ENCODE measurements at regions not wholly inside any gene's neighbourhood (a gene's known extent, or its start where the extent isn't known, plus 50 kb on each side); places are given as distances from the start of the nearest gene placed in this dataset.
"Not testable (repeated sequence)": the region's sequence is repeated elsewhere in the genome, so short reads cannot be mapped to it uniquely, and the experiment has no call there.

DNA sequence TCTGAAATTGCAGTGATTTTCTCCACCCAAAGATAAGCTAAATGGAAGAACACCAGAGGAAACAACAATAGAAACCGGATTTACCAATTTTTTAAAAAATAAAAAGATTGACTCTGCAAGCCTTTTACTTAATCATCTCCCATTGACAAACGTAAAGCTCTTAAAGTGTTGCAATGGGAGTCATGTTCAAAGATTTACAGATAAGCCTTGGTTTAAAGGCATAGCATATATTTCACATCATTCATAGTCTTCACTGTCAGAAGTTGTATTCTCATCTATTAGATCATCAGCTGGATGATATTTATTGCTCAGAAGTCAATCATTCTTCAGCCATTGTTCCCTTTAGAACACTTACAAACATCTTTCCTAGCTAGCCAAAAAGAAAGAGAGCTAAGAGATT lies 397.6 kb downstream of the GBE1 start:
- no peak for DNase-seq

DNA sequence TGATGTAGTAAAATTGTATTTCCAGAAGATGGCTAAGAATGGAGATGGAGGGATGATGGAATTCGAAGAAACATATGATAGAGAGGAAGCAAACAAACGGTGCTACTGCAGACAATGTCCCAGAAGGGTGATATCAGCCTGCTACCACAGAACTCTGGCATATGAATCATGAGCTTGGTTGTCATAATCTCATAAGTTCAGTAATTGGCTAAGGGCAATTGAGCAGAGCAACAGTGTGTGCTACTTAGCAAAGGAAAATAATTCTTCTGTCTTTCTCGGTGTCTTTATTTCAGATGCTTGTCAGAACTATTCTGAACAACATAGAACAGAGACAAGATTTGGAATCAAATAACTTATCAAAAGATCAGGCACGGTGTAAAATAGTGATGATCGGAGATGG lies 407.3 kb downstream of the GBE1 start:
- no peak for DNase-seq

- DNase-seq: peak; percentile 58
Observed at GRCh38 chr3:81352867-81353266, 408.6 kb downstream of the GBE1 start.

DNA sequence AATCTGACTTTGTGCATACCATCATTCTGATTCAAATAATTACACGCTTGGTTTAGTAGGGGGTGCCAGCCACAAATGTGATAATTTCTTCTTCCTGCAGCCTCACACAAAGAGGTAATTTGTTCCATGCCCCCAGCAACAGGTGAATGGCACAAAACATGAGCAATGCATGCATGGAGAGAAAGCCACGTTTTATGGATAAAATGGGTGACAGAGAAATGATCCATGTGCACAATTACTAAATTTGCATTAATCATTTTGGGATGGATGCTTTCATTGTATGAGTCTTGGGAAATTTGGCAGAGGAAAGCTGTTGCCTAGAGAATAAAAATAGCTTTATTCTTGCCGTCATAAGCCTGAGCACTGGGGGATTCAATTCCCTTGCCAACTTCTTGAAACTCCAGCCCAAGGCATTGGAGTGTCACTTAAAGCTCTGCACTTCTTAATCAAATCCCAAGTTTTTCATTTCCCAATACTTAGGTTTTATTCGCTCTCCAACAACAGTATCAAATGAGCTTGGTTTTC lies 411.6 kb downstream of the GBE1 start:
- no peak for DNase-seq

- DNase-seq: peak; percentile 8
Observed at GRCh38 chr3:81339040-81339845, 422.2 kb downstream of the GBE1 start.

- no peak for DNase-seq
Observed at GRCh38 chr3:81336470-81336869, 425.0 kb downstream of the GBE1 start.

- not testable (repeated sequence) for DNase-seq
Observed at GRCh38 chr3:81329835-81330234, 431.6 kb downstream of the GBE1 start.

DNA sequence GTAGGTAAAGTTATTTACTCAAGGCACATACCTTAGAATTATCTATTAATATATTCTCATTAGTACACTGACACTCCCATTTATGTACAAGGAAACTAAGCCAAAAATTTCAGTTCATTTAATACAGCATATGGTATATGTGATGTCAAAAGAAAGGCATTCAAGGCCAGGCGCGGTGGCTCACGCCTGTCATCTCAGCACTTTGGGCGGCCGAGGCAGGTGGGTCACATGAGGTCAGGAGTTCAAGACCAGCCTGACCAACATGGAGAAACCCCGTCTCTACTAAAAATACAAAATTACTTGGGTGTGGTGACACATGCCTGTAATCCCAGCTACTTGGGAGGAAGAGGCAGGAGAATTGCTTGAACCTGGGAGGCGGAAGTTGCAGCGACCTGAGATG lies 435.2 kb downstream of the GBE1 start:
- no peak for DNase-seq

GRCh38 chr3:81320862-81321261 lies 440.6 kb downstream of the GBE1 start:
- no peak for DNase-seq

DNA sequence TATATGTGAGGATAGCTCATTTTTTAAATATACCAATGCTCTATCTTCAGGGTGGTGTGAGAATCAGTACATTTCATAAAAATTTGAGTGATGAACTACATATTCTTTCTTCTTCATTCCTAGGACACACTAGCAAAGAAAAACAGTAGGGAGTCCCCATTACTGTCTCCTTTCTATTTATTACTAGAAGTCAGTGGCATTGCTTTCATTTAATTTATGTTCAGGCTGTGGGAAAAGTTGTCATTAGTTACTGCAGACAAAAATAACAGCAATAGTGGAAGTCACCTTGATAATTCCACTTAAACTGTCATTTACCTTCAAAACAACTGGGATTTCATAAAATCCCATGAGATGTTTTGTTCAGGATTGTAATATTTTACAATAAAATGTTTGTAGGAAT lies 446.4 kb downstream of the GBE1 start:
- DNase-seq: no peak

- DNase-seq: no peak
Observed at GRCh38 chr3:81311321-81311720, 450.1 kb downstream of the GBE1 start.

DNA sequence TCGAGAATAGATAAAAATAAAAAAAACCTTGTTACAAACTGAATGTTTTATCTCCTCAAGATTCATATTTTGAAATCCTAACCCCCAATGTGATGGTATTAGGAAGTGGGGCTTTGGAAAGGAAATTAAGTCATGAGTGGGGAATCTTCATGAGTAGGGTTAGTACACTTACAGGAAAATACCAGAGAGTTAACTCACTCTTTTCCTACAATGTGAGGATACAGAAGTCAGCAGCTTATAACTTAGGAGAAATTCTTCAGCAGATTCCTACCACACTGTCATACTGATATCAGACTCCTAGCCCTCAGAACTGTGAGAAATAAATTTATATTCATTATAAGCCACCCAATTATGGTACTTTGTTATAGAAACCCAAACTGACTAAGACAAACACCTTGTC lies 453.1 kb downstream of the GBE1 start:
- no peak for DNase-seq

GRCh38 chr3:81307221-81307620 lies 454.2 kb downstream of the GBE1 start:
- DNase-seq: no peak

DNA sequence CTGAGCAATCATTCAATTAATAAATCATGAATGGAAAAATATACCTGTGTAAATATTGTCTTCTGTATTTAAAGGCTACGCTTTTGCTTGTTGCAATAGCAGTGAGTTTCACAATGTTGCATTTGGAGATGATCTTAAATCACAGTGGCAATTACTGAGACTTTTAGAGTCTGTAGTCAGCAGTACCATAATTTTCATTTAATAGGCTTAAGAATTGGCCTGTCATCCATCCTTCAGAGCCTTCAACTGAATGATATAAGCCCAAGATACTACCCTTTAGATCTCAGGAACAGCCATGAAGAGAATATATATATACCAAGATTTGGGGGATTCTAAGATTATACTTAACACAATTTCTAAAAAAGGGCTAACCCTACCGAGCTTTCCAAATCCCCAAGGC lies 458.1 kb downstream of the GBE1 start:
- DNase-seq: no peak

DNA sequence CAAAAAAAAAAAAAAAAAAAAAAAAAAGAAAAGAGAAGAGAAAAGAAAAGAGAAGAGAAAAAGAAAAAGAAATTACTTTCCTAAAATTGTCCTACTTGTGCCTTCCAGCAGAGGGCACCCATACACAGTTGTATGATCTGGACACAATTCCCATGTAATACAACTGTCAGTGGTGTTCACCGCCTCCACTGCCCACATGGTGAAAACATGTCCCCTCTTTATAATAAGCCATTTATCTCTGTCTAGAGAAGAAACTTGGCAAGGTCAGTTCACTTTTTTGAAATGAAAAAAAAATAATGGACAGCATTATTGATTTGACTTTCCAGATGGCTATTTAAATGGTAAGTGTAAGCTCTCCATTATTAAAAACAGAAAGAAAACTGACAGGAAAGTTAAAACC lies 459.4 kb downstream of the GBE1 start:
- peak; percentile 50 for DNase-seq

GRCh38 chr3:81301230-81301629 lies 460.2 kb downstream of the GBE1 start:
- DNase-seq: no peak

DNA sequence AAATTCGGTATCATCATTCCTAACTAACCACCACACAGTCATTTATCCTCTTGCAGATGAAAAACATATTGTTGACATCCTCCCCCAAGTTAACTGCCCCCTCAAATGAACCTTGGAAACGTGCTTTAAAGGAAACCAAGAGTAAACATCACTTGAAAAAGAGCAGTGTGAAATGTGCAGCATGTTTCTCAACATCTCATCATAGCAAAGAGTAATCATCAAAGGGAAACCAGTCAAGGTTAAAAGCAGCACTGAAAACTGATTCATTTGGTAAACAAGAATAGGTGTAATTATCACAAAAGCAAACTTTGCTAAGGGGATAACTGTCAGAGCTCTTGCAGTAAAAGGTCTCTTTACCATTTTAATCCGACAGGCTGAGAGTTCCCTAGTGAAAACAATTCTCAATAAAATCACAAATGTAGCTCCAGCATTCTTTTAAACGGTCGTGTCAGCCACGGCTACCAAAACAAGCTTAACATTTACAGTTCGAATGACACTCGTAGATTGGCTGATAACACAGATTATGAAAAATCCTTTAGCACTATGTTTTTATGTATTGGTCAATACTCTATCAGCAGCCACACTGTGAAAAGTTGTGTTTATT lies 461.0 kb downstream of the GBE1 start:
- no peak for DNase-seq

DNA sequence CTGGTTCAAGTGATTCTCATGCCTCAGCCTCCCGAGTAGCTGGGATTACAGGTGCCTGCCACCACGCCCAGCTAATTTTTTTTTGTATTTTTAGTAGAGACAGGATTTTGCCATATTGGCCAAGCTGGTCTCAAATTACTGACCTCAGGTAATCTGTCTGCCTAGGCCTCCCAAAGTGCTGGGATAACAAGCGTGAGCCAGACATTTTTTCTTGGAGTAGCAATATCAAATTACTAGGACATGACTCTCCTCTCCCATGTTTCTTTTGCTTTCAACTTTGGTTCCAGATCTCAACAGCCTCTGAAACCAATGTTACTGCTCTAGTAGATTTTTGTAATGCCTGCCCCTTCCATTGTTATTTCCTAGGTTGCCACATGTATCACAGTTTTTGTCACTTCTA lies 462.0 kb downstream of the GBE1 start:
- DNase-seq: no peak

GRCh38 chr3:81295906-81296577 lies 465.4 kb downstream of the GBE1 start:
- no peak for DNase-seq

- DNase-seq: no peak
Observed at GRCh38 chr3:81293156-81293555, 468.3 kb downstream of the GBE1 start.

- DNase-seq: no peak
Observed at GRCh38 chr3:81291586-81291985, 469.9 kb downstream of the GBE1 start.

GRCh38 chr3:81289676-81290075 lies 471.8 kb downstream of the GBE1 start:
- no peak for DNase-seq

- no peak for DNase-seq
Observed at GRCh38 chr3:81279481-81280379, 481.7 kb downstream of the GBE1 start.
